ENCODE measurements at regions not wholly inside any gene's neighbourhood (a gene's known extent, or its start where the extent isn't known, plus 50 kb on each side); places are given as distances from the start of the nearest gene placed in this dataset.

GRCh38 chr13:78524936-78525335, 78.4 kb downstream of the POU4F1 start:
- TF ChIP-seq CTCF (conservative IDR thresholded peaks at IDR 0.05; ENCODE audit: low read depth, low read length) (no peak), EZH2 (IDR thresholded peaks at IDR 0.05; ENCODE audit: low read length, unreplicated experiment) (no peak)
